ENCODE measurements at regions not wholly inside any gene's neighbourhood (a gene's known extent, or its start where the extent isn't known, plus 50 kb on each side); places are given as distances from the start of the nearest gene placed in this dataset.

DNA sequence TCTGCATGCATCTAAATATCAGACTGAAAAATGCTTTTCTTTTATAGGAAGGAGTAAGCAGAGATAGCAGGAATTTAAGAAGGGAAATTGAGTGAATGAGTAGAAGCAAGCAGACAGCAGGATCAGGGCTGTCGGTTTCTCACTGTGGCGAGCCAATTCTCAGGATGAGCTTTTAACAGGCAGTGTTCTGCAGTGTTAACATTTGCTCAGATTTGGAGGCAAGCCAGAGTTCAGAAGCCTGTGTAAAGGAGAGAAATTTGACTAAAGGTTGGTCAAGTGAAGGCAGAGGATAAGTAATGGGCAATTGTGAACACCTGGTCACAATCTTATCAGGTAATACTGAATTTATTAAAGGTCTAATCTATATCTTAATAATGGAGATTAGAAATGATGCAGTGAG, 133.3 kb upstream of the MAGEB16 start:
- DNase-seq (ENCODE audit: low spot score), result no peak
- in situ Hi-C loops (cut with HindIII; ENCODE audit: extremely low pct_ligation_motif_present, low pct_unique_long_range_greater_than_20kb), result no loop called here
- H3K79me2 ChIP-seq (ENCODE audit: insufficient read depth, low read length), result no peaks in the 10 kb centered on the region
- no peaks in the 10 kb centered on the region for H3K9me3 ChIP-seq (ENCODE audit: low read length)
- H3K27me3 ChIP-seq (ENCODE audit: control insufficient read depth in 1 of 2, insufficient read depth in 2 of 2, low read length in 2 of 2), result no peaks in the 10 kb centered on the region
- WGBS (ENCODE audit: low lambda C conversion rate), result 0% methylated on average over 2 of the region's 2 CpGs
- no peak for ATAC-seq
- no peaks in the 10 kb centered on the region for H3K36me3 ChIP-seq (replicated peaks in 1 of 2; ENCODE audit: control insufficient read depth in 1 of 2, insufficient read depth in 2 of 2, low read length in 2 of 2)
- POLR2A ChIA-PET, result no interaction called here
- no peaks in the 10 kb centered on the region for H3K4me1 ChIP-seq (ENCODE audit: insufficient read depth, low read length)
- no peak overlapping the region for H3K9ac ChIP-seq (ENCODE audit: insufficient read depth, low read depth, low read length)
- no TSS peak for BruUV-seq (replicated peaks)
- no peak overlapping the region for H3K4me3 ChIP-seq (replicated peaks in 1 of 3; ENCODE audit: insufficient read depth in 1 of 3, low read depth in 2 of 3, low read length in 3 of 3)
- FAIRE-seq, result no peak
- CTCF ChIA-PET (ENCODE audit: low intra/inter-chr PET ratio, low total read pairs), result no interaction called here
- intact Hi-C loops (cut with micrococcal nuclease; ENCODE audit: unreplicated experiment), result no loop called here
- H3K4me2 ChIP-seq (ENCODE audit: low read depth, low read length), result no peak overlapping the region
- no peak overlapping the region for H2AFZ ChIP-seq (ENCODE audit: low read length)
- H3K27ac ChIP-seq (ENCODE audit: extremely low read length, insufficient read depth, low read length), result no peak overlapping the region
- no peaks in the 10 kb centered on the region for H4K20me1 ChIP-seq (ENCODE audit: insufficient read depth, low read length)
- TF ChIP-seq ZNF563 (CRISPR knock-in tag; IDR thresholded peaks at IDR 0.05) (no peak), PLRG1 (conservative IDR thresholded peaks at IDR 0.05) (no peak), PAF1 (CRISPR knock-in tag; IDR thresholded peaks at IDR 0.05) (no peak)
- TF ChIP-seq, protein P1, sequence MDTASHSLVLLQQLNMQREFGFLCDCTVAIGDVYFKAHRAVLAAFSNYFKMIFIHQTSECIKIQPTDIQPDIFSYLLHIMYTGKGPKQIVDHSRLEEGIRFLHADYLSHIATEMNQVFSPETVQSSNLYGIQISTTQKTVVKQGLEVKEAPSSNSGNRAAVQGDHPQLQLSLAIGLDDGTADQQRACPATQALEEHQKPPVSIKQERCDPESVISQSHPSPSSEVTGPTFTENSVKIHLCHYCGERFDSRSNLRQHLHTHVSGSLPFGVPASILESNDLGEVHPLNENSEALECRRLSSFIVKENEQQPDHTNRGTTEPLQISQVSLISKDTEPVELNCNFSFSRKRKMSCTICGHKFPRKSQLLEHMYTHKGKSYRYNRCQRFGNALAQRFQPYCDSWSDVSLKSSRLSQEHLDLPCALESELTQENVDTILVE (CRISPR knock-in tag; IDR thresholded peaks at IDR 0.05), result no peak
- TF ChIP-seq, protein P2, sequence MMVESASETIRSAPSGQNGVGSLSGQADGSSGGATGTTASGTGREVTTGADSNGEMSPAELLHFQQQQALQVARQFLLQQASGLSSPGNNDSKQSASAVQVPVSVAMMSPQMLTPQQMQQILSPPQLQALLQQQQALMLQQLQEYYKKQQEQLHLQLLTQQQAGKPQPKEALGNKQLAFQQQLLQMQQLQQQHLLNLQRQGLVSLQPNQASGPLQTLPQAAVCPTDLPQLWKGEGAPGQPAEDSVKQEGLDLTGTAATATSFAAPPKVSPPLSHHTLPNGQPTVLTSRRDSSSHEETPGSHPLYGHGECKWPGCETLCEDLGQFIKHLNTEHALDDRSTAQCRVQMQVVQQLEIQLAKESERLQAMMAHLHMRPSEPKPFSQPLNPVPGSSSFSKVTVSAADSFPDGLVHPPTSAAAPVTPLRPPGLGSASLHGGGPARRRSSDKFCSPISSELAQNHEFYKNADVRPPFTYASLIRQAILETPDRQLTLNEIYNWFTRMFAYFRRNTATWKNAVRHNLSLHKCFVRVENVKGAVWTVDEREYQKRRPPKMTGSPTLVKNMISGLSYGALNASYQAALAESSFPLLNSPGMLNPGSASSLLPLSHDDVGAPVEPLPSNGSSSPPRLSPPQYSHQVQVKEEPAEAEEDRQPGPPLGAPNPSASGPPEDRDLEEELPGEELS (CRISPR knock-in tag; IDR thresholded peaks at IDR 0.05), result no peak
- TF ChIP-seq, protein P3, sequence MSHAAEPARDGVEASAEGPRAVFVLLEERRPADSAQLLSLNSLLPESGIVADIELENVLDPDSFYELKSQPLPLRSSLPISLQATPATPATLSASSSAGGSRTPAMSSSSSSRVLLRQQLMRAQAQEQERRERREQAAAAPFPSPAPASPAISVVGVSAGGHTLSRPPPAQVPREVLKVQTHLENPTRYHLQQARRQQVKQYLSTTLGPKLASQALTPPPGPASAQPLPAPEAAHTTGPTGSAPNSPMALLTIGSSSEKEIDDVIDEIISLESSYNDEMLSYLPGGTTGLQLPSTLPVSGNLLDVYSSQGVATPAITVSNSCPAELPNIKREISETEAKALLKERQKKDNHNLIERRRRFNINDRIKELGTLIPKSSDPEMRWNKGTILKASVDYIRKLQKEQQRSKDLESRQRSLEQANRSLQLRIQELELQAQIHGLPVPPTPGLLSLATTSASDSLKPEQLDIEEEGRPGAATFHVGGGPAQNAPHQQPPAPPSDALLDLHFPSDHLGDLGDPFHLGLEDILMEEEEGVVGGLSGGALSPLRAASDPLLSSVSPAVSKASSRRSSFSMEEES (CRISPR knock-in tag; IDR thresholded peaks at IDR 0.05), result no peak
- TF ChIP-seq, protein P4, sequence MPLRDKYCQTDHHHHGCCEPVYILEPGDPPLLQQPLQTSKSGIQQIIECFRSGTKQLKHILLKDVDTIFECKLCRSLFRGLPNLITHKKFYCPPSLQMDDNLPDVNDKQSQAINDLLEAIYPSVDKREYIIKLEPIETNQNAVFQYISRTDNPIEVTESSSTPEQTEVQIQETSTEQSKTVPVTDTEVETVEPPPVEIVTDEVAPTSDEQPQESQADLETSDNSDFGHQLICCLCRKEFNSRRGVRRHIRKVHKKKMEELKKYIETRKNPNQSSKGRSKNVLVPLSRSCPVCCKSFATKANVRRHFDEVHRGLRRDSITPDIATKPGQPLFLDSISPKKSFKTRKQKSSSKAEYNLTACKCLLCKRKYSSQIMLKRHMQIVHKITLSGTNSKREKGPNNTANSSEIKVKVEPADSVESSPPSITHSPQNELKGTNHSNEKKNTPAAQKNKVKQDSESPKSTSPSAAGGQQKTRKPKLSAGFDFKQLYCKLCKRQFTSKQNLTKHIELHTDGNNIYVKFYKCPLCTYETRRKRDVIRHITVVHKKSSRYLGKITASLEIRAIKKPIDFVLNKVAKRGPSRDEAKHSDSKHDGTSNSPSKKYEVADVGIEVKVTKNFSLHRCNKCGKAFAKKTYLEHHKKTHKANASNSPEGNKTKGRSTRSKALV (CRISPR knock-in tag; IDR thresholded peaks at IDR 0.05), result no peak
- TF ChIP-seq, protein P5, sequence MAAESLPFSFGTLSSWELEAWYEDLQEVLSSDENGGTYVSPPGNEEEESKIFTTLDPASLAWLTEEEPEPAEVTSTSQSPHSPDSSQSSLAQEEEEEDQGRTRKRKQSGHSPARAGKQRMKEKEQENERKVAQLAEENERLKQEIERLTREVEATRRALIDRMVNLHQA (CRISPR knock-in tag; IDR thresholded peaks at IDR 0.05), result no peak
- TF ChIP-seq, protein P6, sequence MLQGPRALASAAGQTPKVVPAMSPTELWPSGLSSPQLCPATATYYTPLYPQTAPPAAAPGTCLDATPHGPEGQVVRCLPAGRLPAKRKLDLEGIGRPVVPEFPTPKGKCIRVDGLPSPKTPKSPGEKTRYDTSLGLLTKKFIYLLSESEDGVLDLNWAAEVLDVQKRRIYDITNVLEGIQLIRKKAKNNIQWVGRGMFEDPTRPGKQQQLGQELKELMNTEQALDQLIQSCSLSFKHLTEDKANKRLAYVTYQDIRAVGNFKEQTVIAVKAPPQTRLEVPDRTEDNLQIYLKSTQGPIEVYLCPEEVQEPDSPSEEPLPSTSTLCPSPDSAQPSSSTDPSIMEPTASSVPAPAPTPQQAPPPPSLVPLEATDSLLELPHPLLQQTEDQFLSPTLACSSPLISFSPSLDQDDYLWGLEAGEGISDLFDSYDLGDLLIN (CRISPR knock-in tag; IDR thresholded peaks at IDR 0.05; ENCODE audit: borderline replicate concordance), result no peak
- TF ChIP-seq, protein P7, sequence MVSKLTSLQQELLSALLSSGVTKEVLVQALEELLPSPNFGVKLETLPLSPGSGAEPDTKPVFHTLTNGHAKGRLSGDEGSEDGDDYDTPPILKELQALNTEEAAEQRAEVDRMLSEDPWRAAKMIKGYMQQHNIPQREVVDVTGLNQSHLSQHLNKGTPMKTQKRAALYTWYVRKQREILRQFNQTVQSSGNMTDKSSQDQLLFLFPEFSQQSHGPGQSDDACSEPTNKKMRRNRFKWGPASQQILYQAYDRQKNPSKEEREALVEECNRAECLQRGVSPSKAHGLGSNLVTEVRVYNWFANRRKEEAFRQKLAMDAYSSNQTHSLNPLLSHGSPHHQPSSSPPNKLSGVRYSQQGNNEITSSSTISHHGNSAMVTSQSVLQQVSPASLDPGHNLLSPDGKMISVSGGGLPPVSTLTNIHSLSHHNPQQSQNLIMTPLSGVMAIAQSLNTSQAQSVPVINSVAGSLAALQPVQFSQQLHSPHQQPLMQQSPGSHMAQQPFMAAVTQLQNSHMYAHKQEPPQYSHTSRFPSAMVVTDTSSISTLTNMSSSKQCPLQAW (CRISPR knock-in tag; IDR thresholded peaks at IDR 0.05), result no peak
- TF ChIP-seq, protein P8, sequence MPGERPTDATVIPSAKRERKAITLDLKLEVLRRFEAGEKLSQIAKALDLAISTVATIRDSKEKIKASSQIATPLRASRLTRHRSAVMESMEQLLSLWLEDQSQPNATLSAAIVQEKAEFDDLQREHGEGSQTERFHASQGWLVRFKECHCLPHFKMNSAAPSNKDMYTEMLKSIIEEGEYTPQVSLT (CRISPR knock-in tag; IDR thresholded peaks at IDR 0.05; ENCODE audit: borderline replicate concordance, low read depth), result no peak
- TF ChIP-seq, protein P9, sequence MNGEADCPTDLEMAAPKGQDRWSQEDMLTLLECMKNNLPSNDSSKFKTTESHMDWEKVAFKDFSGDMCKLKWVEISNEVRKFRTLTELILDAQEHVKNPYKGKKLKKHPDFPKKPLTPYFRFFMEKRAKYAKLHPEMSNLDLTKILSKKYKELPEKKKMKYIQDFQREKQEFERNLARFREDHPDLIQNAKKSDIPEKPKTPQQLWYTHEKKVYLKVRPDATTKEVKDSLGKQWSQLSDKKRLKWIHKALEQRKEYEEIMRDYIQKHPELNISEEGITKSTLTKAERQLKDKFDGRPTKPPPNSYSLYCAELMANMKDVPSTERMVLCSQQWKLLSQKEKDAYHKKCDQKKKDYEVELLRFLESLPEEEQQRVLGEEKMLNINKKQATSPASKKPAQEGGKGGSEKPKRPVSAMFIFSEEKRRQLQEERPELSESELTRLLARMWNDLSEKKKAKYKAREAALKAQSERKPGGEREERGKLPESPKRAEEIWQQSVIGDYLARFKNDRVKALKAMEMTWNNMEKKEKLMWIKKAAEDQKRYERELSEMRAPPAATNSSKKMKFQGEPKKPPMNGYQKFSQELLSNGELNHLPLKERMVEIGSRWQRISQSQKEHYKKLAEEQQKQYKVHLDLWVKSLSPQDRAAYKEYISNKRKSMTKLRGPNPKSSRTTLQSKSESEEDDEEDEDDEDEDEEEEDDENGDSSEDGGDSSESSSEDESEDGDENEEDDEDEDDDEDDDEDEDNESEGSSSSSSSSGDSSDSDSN (CRISPR knock-in tag; IDR thresholded peaks at IDR 0.05), result no peak

All from HepG2 (cell line).